ENCODE measurements at regions not wholly inside any gene's neighbourhood (a gene's known extent, or its start where the extent isn't known, plus 50 kb on each side); places are given as distances from the start of the nearest gene placed in this dataset.

DNA sequence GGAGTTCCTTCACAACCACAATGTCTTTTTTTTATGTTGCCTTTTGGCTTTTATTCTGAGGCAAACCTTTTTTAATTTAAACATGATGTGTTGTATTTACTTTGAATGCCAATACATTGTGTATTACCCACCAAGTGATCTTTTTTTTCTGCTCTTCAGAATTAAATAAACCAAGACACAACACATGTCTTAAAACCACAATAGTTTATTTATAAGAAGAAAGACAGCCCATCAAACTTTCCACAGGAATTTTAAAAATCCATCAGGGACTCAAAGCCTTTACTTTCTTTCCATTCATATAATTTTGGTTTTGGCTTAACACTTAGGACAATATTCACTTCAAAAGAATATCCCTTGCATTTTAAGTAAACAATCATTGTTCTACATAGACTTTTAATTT is 321.8 kb upstream of the MEF2C start:
- TF ChIP-seq, protein P1, sequence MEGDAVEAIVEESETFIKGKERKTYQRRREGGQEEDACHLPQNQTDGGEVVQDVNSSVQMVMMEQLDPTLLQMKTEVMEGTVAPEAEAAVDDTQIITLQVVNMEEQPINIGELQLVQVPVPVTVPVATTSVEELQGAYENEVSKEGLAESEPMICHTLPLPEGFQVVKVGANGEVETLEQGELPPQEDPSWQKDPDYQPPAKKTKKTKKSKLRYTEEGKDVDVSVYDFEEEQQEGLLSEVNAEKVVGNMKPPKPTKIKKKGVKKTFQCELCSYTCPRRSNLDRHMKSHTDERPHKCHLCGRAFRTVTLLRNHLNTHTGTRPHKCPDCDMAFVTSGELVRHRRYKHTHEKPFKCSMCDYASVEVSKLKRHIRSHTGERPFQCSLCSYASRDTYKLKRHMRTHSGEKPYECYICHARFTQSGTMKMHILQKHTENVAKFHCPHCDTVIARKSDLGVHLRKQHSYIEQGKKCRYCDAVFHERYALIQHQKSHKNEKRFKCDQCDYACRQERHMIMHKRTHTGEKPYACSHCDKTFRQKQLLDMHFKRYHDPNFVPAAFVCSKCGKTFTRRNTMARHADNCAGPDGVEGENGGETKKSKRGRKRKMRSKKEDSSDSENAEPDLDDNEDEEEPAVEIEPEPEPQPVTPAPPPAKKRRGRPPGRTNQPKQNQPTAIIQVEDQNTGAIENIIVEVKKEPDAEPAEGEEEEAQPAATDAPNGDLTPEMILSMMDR (IDR thresholded peaks at IDR 0.05): no peak
- TF ChIP-seq POLR2AphosphoS5 (IDR thresholded peaks at IDR 0.05; ENCODE audit: low read depth, low read length) (no peak), TCF7L2 (IDR thresholded peaks at IDR 0.05; ENCODE audit: low read depth, low read length) (no peak), SIN3A (IDR thresholded peaks at IDR 0.05; ENCODE audit: borderline replicate concordance, insufficient read depth, low read depth, low read length) (no peak)
- TF ChIP-seq, protein P2, sequence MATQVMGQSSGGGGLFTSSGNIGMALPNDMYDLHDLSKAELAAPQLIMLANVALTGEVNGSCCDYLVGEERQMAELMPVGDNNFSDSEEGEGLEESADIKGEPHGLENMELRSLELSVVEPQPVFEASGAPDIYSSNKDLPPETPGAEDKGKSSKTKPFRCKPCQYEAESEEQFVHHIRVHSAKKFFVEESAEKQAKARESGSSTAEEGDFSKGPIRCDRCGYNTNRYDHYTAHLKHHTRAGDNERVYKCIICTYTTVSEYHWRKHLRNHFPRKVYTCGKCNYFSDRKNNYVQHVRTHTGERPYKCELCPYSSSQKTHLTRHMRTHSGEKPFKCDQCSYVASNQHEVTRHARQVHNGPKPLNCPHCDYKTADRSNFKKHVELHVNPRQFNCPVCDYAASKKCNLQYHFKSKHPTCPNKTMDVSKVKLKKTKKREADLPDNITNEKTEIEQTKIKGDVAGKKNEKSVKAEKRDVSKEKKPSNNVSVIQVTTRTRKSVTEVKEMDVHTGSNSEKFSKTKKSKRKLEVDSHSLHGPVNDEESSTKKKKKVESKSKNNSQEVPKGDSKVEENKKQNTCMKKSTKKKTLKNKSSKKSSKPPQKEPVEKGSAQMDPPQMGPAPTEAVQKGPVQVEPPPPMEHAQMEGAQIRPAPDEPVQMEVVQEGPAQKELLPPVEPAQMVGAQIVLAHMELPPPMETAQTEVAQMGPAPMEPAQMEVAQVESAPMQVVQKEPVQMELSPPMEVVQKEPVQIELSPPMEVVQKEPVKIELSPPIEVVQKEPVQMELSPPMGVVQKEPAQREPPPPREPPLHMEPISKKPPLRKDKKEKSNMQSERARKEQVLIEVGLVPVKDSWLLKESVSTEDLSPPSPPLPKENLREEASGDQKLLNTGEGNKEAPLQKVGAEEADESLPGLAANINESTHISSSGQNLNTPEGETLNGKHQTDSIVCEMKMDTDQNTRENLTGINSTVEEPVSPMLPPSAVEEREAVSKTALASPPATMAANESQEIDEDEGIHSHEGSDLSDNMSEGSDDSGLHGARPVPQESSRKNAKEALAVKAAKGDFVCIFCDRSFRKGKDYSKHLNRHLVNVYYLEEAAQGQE (IDR thresholded peaks at IDR 0.05; ENCODE audit: insufficient read depth in 1 of 2, low read depth in 2 of 2, low read length in 1 of 2): no peak
